Neural progenitor cell (in vitro differentiated cells): ENCODE measurements at regions not wholly inside any gene's neighbourhood (a gene's known extent, or its start where the extent isn't known, plus 50 kb on each side); places are given as distances from the start of the nearest gene placed in this dataset.

Experiments
- DNase-seq: peaks from one replicate; pipeline ENCODE4 v3.0.0-alpha.2; 2016; ENCODE audit warnings: low spot score
- H2AFZ ChIP-seq: fragments of 200-600 bp; sonication (generic); replicated peaks from 2 replicates; pipeline ENCODE4 v1.6.1; 2016; ENCODE audit warnings: antibody characterized with exemption
- H3F3A ChIP-seq: fragments of 200-600 bp; sonication (generic); 2 replicates; pipeline ENCODE4 v1.6.1; 2016; ENCODE audit warnings: antibody characterized with exemption, low read depth
- H3K27ac ChIP-seq: fragments of 200-600 bp; sonication (generic); 2 replicates; pipeline ENCODE4 v1.5.1; 2016; ENCODE audit warnings: mild to moderate bottlenecking
- H3K27me3 ChIP-seq: fragments of 200-600 bp; sonication (generic); 2 replicates; pipeline ENCODE4 v1.6.1; 2016; ENCODE audit warnings: mild to moderate bottlenecking, moderate library complexity
- H3K36me3 ChIP-seq: fragments of 200-600 bp; sonication (generic); 2 replicates; pipeline ENCODE4 v1.5.1; 2016
- H3K4me1 ChIP-seq: fragments of 200-600 bp; sonication (generic); 2 replicates; pipeline ENCODE4 v1.6.1; 2016; ENCODE audit warnings: mixed run types
- H3K4me2 ChIP-seq: fragments of 200-600 bp; sonication (generic); 2 replicates; pipeline ENCODE4 v1.6.1; 2016
- H3K4me3 ChIP-seq: fragments of 200-600 bp; sonication (generic); 2 replicates; pipeline ENCODE4 v1.5.1; 2016
- H3K79me2 ChIP-seq: fragments of 200-600 bp; sonication (generic); 2 replicates; pipeline ENCODE4 v1.6.1; 2016; ENCODE audit warnings: low read depth
- H3K9ac ChIP-seq: fragments of 200-600 bp; sonication (generic); 2 replicates; pipeline ENCODE4 v1.6.1; 2016
- H3K9me3 ChIP-seq: fragments of 200-600 bp; sonication (generic); 2 replicates; pipeline ENCODE4 v1.5.1; 2016; ENCODE audit warnings: low read depth
- H4K20me1 ChIP-seq: fragments of 200-600 bp; sonication (generic); 2 replicates; pipeline ENCODE4 v1.6.1; 2016; ENCODE audit warnings: low read depth
- H3K27ac Mint-ChIP-seq: 3 replicates; pipeline ENCODE4 v1.8.0; 2021; ENCODE audit warnings: mixed read lengths
- H3K27me3 Mint-ChIP-seq: 2 replicates; pipeline ENCODE4 v1.8.0; 2022; ENCODE audit warnings: low read depth, mild to moderate bottlenecking, inconsistent platforms, moderate library complexity, mixed read lengths; ENCODE audit not compliant: insufficient read depth
- H3K36me3 Mint-ChIP-seq: 3 replicates; pipeline ENCODE4 v1.8.0; 2021; ENCODE audit warnings: mixed read lengths
- H3K4me1 Mint-ChIP-seq: 3 replicates; pipeline ENCODE4 v1.8.0; 2021; ENCODE audit warnings: mixed read lengths
- H3K4me3 Mint-ChIP-seq: 3 replicates; pipeline ENCODE4 v1.8.0; 2021; ENCODE audit warnings: mild to moderate bottlenecking, moderate library complexity, mixed read lengths
- H3K9me3 Mint-ChIP-seq: 3 replicates; pipeline ENCODE4 v1.8.0; 2020; ENCODE audit warnings: mixed read lengths
- CTCF ChIP-seq: fragments of 200-600 bp; sonication (generic); IDR thresholded peaks from 2 replicates; pipeline ENCODE4 v1.5.1; 2017; ENCODE audit warnings: antibody characterized with exemption, mild to moderate bottlenecking
- EZH2 ChIP-seq: fragments of 200-600 bp; sonication (generic); IDR thresholded peaks from 2 replicates; pipeline ENCODE4 v1.6.1; 2017; ENCODE audit warnings: antibody characterized with exemption, mild to moderate bottlenecking, moderate library complexity
- EZH2phosphoT487 ChIP-seq: fragments of 200-600 bp; sonication (generic); IDR thresholded peaks from 2 replicates; pipeline ENCODE4 v1.6.1; 2017; ENCODE audit warnings: antibody characterized with exemption

- H3K9ac ChIP-seq = no peak overlapping the region
- H3K4me1 ChIP-seq = no peaks in the 10 kb centered on the region
- no peaks in the 10 kb centered on the region for H3K36me3 Mint-ChIP-seq
- H3F3A ChIP-seq = no peaks in the 10 kb centered on the region
- H4K20me1 ChIP-seq = no peaks in the 10 kb centered on the region
- no peak overlapping the region for H3K4me3 Mint-ChIP-seq
- no peaks in the 10 kb centered on the region for H3K36me3 ChIP-seq
- DNase-seq = no peak
- no peaks in the 10 kb centered on the region for H3K9me3 ChIP-seq
- no peak overlapping the region for H2AFZ ChIP-seq
- H3K9me3 Mint-ChIP-seq = no peaks in the 10 kb centered on the region
- no peak overlapping the region for H3K27ac Mint-ChIP-seq
- no peak overlapping the region for H3K4me3 ChIP-seq
- H3K27me3 Mint-ChIP-seq = peaks cover 14% of the 10 kb centered on the region
- peaks cover 12% of the 10 kb centered on the region for H3K4me1 Mint-ChIP-seq
- H3K27ac ChIP-seq = no peak overlapping the region
- TF ChIP-seq EZH2 (no peak), EZH2phosphoT487 (no peak), CTCF (no peak)
- H3K4me2 ChIP-seq = no peak overlapping the region
- no peaks in the 10 kb centered on the region for H3K79me2 ChIP-seq
- H3K27me3 ChIP-seq = no peaks in the 10 kb centered on the region
These were observed 56.3 kb upstream of the DISP3 start for GRCh38 chr1:11422686-11423085.

- Mint-ChIP-seq H3K9me3 (no peaks in the 10 kb centered on the region), H3K27me3 (peaks cover 9% of the 10 kb centered on the region), H3K36me3 (no peaks in the 10 kb centered on the region), H3K4me1 (peaks cover 11% of the 10 kb centered on the region), H3K4me3 (no peak overlapping the region), H3K27ac (no peak overlapping the region)
- Histone ChIP-seq H2AFZ (no peak overlapping the region), H3K27me3 (no peaks in the 10 kb centered on the region), H3K9me3 (no peaks in the 10 kb centered on the region), H4K20me1 (no peaks in the 10 kb centered on the region), H3K4me2 (no peak overlapping the region), H3K4me1 (no peaks in the 10 kb centered on the region), H3K79me2 (no peaks in the 10 kb centered on the region), H3K4me3 (no peak overlapping the region), H3K9ac (no peak overlapping the region), H3K27ac (no peak overlapping the region), H3F3A (no peaks in the 10 kb centered on the region), H3K36me3 (no peaks in the 10 kb centered on the region)
- DNase-seq = no peak
- TF ChIP-seq CTCF (no peak), EZH2 (no peak), EZH2phosphoT487 (no peak)
These were observed 52.3 kb upstream of the DISP3 start for GRCh38 chr1:11426617-11427016.

DNA sequence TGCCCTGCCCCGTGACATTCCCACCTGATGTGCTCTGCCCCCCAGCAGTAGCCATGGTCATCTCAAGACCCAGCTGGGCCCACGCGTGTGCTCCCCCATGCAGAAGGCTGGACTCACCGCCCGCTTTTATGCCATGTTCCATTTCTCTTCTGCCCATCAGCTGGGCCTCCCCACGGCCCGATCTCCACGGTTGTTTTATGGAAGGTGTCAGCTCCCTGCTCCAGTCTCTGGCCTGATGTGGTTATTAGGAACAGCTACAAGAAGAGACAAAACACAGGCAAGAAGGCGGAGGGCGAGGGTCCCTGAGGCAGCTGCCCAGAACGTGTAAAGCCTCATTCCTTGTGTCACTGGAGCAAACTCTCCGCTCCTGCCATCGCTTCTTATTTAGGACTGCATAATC is 50.2 kb upstream of the DISP3 start:
- no peak overlapping the region for H3K4me3 Mint-ChIP-seq
- Histone ChIP-seq H3K4me1 (peaks cover 8% of the 10 kb centered on the region), H3K27me3 (no peaks in the 10 kb centered on the region), H2AFZ (no peak overlapping the region), H3K79me2 (no peaks in the 10 kb centered on the region), H3K4me3 (no peak overlapping the region), H3K4me2 (no peak overlapping the region), H4K20me1 (no peaks in the 10 kb centered on the region), H3K36me3 (no peaks in the 10 kb centered on the region), H3F3A (no peaks in the 10 kb centered on the region), H3K9me3 (no peaks in the 10 kb centered on the region), H3K27ac (no peak overlapping the region), H3K9ac (no peak overlapping the region)
- H3K9me3 Mint-ChIP-seq = no peaks in the 10 kb centered on the region
- H3K36me3 Mint-ChIP-seq = no peaks in the 10 kb centered on the region
- DNase-seq = no peak
- TF ChIP-seq EZH2phosphoT487 (no peak), CTCF (no peak), EZH2 (no peak)
- peaks cover 19% of the 10 kb centered on the region for H3K4me1 Mint-ChIP-seq
- H3K27ac Mint-ChIP-seq = peak overlapping the region; percentile 83
- H3K27me3 Mint-ChIP-seq = peaks cover 9% of the 10 kb centered on the region
